Activated naive CD4-positive, alpha-beta T cell treated with anti-CD3 and anti-CD28 coated beads, Interleukin-2, amount 50 U/mL, for 72 hours (primary cell): ENCODE measurements at regions not wholly inside any gene's neighbourhood (a gene's known extent, or its start where the extent isn't known, plus 50 kb on each side); places are given as distances from the start of the nearest gene placed in this dataset.
A peak's percentile ranks its signal among the peaks of the same experiment; 100 is the strongest.

ENCODE experiments used
- ATAC-seq, 2 donors: fragments of 150-1000 bp; cut with Tn5 transposase; 2 replicates each; pipeline ENCODE4 v1.10.0; 2021; ENCODE audit warnings: mild to moderate bottlenecking in 2 of 2, moderate library complexity in 2 of 2
- DNase-seq, 2 donors: peaks; one replicate each; pipeline ENCODE4 v3.0.0; 2021 to 2022; ENCODE audit warnings: low spot score in 2 of 2
- H3K27ac Mint-ChIP-seq, 2 donors: one replicate each; pipeline ENCODE4 v1.8.0; 2022; ENCODE audit warnings: mild to moderate bottlenecking in 2 of 2, mixed read lengths in 2 of 2
- H3K36me3 Mint-ChIP-seq, 2 donors: one replicate each; pipeline ENCODE4 v1.8.0; 2022; ENCODE audit warnings: mixed read lengths in 2 of 2
- H3K9me3 Mint-ChIP-seq, 2 donors: one replicate each; pipeline ENCODE4 v1.8.0; 2022; ENCODE audit warnings: mixed read lengths in 2 of 2

GRCh38 chr22:49331878-49332277 lies 495.8 kb downstream of the BRD1 start:
- peaks cover 0 to 4% of the 10 kb centered on the region in 2 donors for H3K36me3 Mint-ChIP-seq
- DNase-seq (no peak), ATAC-seq (no peak)
- peaks cover 0 to 3% of the 10 kb centered on the region in 2 donors for H3K9me3 Mint-ChIP-seq
- H3K27ac Mint-ChIP-seq = no peak overlapping the region

DNA sequence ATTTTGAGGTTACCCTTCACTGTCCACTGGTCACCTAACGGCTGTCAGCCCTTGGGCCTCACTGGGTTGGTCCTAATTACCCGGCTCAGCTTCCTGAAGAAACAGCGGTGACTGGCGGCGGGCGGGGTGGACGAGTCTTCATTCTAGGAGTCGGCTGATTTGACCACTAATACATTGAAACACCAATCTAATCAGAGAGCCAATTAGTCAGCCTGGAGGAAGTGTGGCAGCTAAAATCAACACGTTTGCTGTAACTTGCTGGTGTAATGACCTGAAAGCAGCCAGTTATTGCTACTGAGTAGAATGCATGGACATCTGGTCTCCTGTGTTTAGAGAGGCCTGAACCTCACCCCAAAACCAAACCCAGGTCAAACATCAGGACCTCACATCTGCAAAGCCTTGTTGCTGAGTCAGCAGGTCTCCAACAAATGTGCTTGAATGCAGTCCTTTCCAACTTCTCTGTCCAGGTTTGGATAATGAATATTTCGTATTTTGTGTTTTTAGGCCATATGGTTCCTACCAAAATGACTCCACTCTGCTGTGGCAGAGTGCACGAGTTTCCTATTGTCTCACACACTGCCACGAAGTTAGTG lies 496.4 kb downstream of the BRD1 start:
- peaks cover 0 to 9% of the 10 kb centered on the region in 2 donors for H3K36me3 Mint-ChIP-seq
- no peak for ATAC-seq
- no peak overlapping the region for H3K27ac Mint-ChIP-seq
- H3K9me3 Mint-ChIP-seq = peaks cover 0 to 6% of the 10 kb centered on the region in 2 donors
- no peak for DNase-seq

DNA sequence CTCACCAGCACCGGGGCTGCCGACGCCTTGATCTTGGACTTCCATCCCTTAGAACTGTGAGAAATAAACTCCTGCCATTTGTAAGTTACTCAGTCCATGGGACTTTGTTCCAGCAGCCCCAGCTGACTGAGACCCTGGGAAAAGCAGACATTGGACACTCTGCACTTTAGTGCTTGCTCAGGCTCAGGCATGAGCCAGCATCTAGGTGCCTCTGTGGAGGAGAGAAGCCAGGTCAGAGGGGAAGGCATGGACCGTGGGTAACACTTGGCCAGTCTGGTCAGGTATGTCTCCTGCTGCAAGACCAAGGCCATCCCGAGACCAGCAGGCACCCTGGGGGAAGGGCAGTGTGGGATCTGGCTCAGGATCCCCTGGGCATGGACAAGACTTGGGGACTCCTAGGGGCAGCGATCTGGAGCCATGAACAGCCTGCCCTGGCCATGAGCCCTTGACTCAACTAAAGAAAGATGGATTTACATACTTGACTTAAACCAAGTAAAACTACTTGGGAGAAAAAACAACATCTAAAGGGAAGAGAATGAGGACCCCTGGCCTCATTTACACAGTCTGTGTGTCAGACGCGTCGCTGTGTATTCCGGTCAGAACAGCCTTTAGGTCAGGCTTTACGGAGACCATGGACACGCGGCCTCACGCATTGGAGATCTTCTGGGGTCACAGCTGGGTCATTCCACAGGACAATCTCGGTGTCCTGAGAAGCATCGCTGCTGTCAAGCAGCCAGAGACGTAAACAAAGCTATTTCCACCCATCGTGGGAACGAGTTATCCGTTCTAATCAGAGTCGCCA lies 497.1 kb downstream of the BRD1 start:
- Mint-ChIP-seq H3K27ac (peak overlapping the region in 1 of 2 donors; percentile 17), H3K9me3 (peaks cover 0 to 6% of the 10 kb centered on the region in 2 donors), H3K36me3 (peaks cover 0 to 9% of the 10 kb centered on the region in 2 donors)
- DNase-seq (no peak), ATAC-seq (no peak)

GRCh38 chr22:49329636-49330035 lies 498.0 kb downstream of the BRD1 start:
- peaks cover 0 to 9% of the 10 kb centered on the region in 2 donors for H3K36me3 Mint-ChIP-seq
- peaks cover 0 to 6% of the 10 kb centered on the region in 2 donors for H3K9me3 Mint-ChIP-seq
- H3K27ac Mint-ChIP-seq = no peak overlapping the region
- DNase-seq (no peak), ATAC-seq (no peak)

- H3K27ac Mint-ChIP-seq = no peak overlapping the region
- peaks cover 0 to 6% of the 10 kb centered on the region in 2 donors for H3K9me3 Mint-ChIP-seq
- DNase-seq (no peak), ATAC-seq (no peak)
- H3K36me3 Mint-ChIP-seq = peaks cover 0 to 9% of the 10 kb centered on the region in 2 donors
Measured at GRCh38 chr22:49328630-49329405, 498.9 kb downstream of the BRD1 start.

DNA sequence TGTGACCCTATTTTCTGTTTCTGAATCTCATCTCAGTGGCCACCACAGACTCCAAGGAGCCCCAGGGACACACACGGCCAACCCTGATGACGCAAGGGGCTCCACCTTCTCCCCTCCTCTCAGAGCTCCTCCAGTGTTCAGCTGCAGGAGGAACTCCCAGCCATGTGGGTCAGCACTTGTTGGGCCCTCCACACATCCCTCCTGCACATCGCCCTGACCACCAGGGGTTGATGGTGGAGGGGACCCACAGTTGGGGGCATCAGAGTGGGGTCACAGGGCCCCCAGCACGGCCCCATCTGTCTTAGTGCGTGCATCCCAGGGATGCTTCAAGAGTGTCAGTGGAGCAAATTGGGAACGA lies 499.6 kb downstream of the BRD1 start:
- H3K27ac Mint-ChIP-seq = no peak overlapping the region
- H3K36me3 Mint-ChIP-seq = peaks cover 0 to 9% of the 10 kb centered on the region in 2 donors
- ATAC-seq = no peak
- peak in 1 of 2 donors; percentile 7 for DNase-seq
- H3K9me3 Mint-ChIP-seq = peaks cover 0 to 6% of the 10 kb centered on the region in 2 donors

GRCh38 chr22:49327411-49328117 lies 500.1 kb downstream of the BRD1 start:
- peak in 1 of 2 donors; percentile 23 for DNase-seq
- Mint-ChIP-seq H3K36me3 (peaks cover 0 to 9% of the 10 kb centered on the region in 2 donors), H3K9me3 (peaks cover 0 to 6% of the 10 kb centered on the region in 2 donors), H3K27ac (no peak overlapping the region)
- no peak for ATAC-seq

DNA sequence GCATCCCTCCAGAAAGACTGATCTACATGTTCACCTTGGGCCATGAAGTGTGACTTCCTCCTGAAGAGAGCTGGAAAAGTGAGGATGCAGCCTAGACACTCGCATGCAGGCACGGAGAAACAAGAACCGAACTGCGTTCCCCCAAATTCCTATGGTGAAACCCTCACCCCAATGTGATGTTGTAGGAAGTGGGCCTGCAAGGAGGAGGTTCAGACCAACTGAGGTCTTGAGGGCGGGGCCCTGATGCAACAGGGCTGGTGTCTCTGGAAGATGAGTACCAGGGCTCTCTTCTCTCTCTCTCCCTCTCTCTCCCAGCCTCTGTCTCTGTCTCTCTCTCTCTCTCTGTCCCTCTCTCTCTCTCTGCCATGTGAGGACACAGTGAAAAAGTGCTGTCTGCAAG lies 501.1 kb downstream of the BRD1 start:
- ATAC-seq = no peak
- peaks cover 0 to 6% of the 10 kb centered on the region in 2 donors for H3K9me3 Mint-ChIP-seq

GRCh38 chr22:49325531-49326395 lies 501.9 kb downstream of the BRD1 start:
- Mint-ChIP-seq H3K9me3 (peaks cover 0 to 6% of the 10 kb centered on the region in 2 donors), H3K36me3 (peaks cover 0 to 9% of the 10 kb centered on the region in 2 donors), H3K27ac (no peak overlapping the region)
- ATAC-seq (no peak), DNase-seq (no peak)

More for the DNA sequence above, 501.1 kb downstream of the BRD1 start:
- DNase-seq = no peak
- H3K27ac Mint-ChIP-seq = no peak overlapping the region
- peaks cover 0 to 9% of the 10 kb centered on the region in 2 donors for H3K36me3 Mint-ChIP-seq

DNA sequence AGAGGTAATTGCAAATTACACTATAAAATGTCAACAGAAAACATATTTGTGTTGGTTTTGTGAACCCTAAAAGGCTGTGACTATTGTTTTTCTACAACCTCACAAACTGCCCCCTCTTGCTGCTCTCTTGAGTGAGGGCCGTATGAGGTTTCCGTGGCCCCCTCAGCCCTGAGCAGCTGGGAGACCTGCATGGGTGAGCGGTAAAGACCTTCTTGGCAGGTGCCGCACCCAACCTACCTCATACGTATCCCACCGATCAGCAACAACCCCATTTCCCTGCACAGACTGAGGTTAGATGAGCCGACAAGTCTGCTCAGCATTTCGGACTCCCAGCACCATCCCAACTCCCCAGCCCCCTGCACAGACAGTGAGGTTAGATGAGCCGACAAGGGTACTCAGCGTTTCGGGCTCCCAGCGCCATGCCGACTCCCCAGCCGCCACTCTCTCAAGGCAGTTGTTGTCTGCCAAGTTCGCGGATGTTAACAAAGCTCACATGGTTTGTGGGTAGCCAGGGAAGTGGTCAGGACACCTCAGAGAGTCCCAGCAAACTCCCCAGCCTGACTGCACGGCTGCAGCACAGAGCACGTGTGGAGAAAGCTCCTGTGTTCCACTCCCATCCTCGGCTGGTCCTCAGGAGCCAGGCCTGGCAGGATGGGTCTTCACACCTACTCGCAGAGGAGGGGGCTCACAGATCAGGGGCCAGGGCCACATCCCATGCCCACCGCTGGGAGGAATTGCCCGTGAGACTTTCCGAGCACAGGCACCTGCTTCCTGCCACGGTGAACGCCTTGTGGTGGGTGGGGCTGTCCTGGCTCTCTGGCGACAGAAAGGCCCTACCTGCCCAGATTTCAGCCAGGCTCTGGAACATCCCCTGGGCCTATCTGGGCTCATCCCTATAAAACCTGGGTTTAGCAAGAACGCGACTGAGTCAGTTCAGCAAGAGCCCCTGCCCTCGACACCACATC lies 502.9 kb downstream of the BRD1 start:
- Mint-ChIP-seq H3K9me3 (peaks cover 0 to 6% of the 10 kb centered on the region in 2 donors), H3K36me3 (peaks cover 0 to 9% of the 10 kb centered on the region in 2 donors), H3K27ac (no peak overlapping the region)
- DNase-seq (no peak), ATAC-seq (no peak)

- no peak for DNase-seq
- peaks cover 0 to 9% of the 10 kb centered on the region in 2 donors for H3K36me3 Mint-ChIP-seq
- no peak overlapping the region for H3K27ac Mint-ChIP-seq
- ATAC-seq = no peak
- peaks cover 0 to 6% of the 10 kb centered on the region in 2 donors for H3K9me3 Mint-ChIP-seq
Measured at GRCh38 chr22:49323751-49324415, 503.8 kb downstream of the BRD1 start.

DNA sequence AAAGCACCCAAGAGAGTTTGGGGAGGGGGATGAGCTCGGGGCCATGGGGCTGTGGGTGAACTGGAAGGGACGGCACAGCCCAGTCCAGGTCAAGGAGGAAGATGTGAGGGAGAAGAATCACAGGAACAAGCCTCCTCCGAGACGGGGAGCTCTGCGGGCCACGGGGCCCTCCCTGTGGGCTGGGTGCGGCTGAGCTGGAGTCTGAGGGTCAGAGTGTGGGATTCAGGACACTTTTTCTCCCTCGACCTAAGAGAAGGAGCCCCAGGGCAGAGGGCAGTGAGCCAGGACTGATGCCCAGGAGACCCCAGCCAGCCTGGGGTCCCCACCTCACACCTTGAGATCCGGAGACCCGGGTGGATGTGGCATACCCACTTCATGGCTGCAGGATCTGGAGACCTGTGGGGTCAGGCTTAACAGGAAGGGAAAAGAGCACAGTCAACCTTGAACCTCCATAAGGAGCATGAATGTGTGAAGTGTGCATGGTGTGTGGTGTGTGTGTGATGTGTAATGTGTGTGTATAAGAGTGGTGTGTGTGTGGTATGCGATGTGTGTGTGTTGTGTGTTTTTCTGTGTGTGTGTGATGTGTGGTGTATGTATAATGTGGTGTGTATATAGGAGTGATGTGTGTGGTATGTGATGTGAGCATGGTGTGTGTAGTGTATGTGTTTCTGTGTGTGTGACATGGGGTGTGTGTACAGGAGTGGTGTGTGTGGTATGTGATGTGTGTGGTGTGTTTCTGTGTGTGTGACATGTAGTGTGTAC lies 504.6 kb downstream of the BRD1 start:
- no peak overlapping the region for H3K27ac Mint-ChIP-seq
- peaks cover 0 to 9% of the 10 kb centered on the region in 2 donors for H3K36me3 Mint-ChIP-seq
- no peak for ATAC-seq
- no peak for DNase-seq
- H3K9me3 Mint-ChIP-seq = peaks cover 0 to 6% of the 10 kb centered on the region in 2 donors

DNA sequence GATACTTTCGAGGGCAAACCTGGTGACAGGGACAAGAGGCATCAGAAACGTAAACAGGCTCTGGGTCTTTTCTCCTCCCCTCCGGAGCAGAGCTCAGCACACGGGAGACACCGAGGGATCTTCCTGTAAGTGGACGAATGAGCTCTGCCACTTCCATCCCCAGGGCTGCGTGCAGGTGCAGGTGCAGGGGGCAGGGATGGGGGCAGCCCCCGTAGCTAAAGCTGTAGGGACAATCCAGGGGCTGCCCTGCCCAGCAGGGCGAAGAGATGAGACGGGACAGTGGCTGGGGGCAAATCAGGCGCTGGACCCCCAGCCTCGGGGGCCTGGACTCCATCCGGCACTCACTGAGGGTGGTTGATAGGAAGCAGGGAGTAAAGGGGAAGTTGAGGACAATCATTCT lies 505.4 kb downstream of the BRD1 start:
- DNase-seq (no peak), ATAC-seq (no peak)
- peaks cover 0 to 8% of the 10 kb centered on the region in 2 donors for H3K36me3 Mint-ChIP-seq
- peaks cover 0 to 6% of the 10 kb centered on the region in 2 donors for H3K9me3 Mint-ChIP-seq
- no peak overlapping the region for H3K27ac Mint-ChIP-seq
